PC-9 (cell line): ENCODE measurements at regions not wholly inside any gene's neighbourhood (a gene's known extent, or its start where the extent isn't known, plus 50 kb on each side); places are given as distances from the start of the nearest gene placed in this dataset.
"Not testable (repeated sequence)": the region's sequence is repeated elsewhere in the genome, so short reads cannot be mapped to it uniquely, and the experiment has no call there.

Source experiments
- BruUV-seq: library from RNA; stranded (reverse); fragments of 400-500 nt; replicated peaks from 2 replicates; lab custom pipeline; 2021; lab: Mats Ljungman, UMichigan
- CTCF ChIA-PET: fragments of 300-600 bp; sonication (Branson Sonifier 250); formaldehyde crosslinking; loops from one replicate; lab custom pipeline; 2022; ENCODE audit warnings: antibody characterized with exemption; lab: Charles Lee
- POLR2A ChIA-PET: fragments of 300-600 bp; sonication (Branson Sonifier 250); formaldehyde crosslinking; loops from one replicate; lab custom pipeline; 2022; ENCODE audit warnings: antibody characterized with exemption; ENCODE audit not compliant: unreplicated experiment; lab: Charles Lee
- DNase-seq, 2 experiments: peaks; one replicate each; pipeline versions ENCODE4 v3.0.0 to v3.0.0-alpha.2; 2015 to 2022; ENCODE audit warnings: mixed read lengths in 1 of 2
- H2AFZ ChIP-seq: fragments of 200-600 bp; sonication (generic); 2 replicates; pipeline ENCODE4 v1.8.1; 2017; ENCODE audit warnings: antibody characterized with exemption
- H3F3A ChIP-seq: fragments of 200-600 bp; sonication (generic); 2 replicates; pipeline ENCODE4 v1.8.1; 2017; ENCODE audit warnings: antibody characterized with exemption, mild to moderate bottlenecking, low read depth; ENCODE audit not compliant: insufficient read depth
- H3K27ac ChIP-seq: fragments of 200-600 bp; sonication (generic); 2 replicates; pipeline ENCODE4 v1.6.1; 2016; ENCODE audit warnings: mixed run types
- H3K27me3 ChIP-seq: fragments of 200-600 bp; sonication (generic); 2 replicates; pipeline ENCODE4 v1.6.1; 2016; ENCODE audit warnings: low read depth, mixed run types; ENCODE audit not compliant: insufficient read depth
- H3K36me3 ChIP-seq: fragments of 200-600 bp; sonication (generic); 2 replicates; pipeline ENCODE4 v1.6.1; 2016; ENCODE audit warnings: low read depth, mixed run types
- H3K4me1 ChIP-seq: fragments of 200-600 bp; sonication (generic); replicated peaks from 2 replicates; pipeline ENCODE4 v1.6.1; 2016; ENCODE audit warnings: mixed run types; ENCODE audit not compliant: insufficient read depth
- H3K4me2 ChIP-seq: fragments of 200-600 bp; sonication (generic); 2 replicates; pipeline ENCODE4 v1.6.1; 2017; ENCODE audit warnings: mixed run types
- H3K4me3 ChIP-seq: fragments of 200-600 bp; sonication (generic); 2 replicates; pipeline ENCODE4 v1.6.1; 2016; ENCODE audit warnings: mixed run types
- H3K79me2 ChIP-seq: fragments of 200-600 bp; sonication (generic); 2 replicates; pipeline ENCODE4 v1.6.1; 2017; ENCODE audit warnings: low read depth, mixed run types
- H3K9me2 ChIP-seq: fragments of 200-600 bp; sonication (generic); 2 replicates; pipeline ENCODE4 v1.8.1; 2017; ENCODE audit warnings: mild to moderate bottlenecking; ENCODE audit not compliant: insufficient read depth
- H3K9me3 ChIP-seq: fragments of 200-600 bp; sonication (generic); 2 replicates; pipeline ENCODE4 v1.8.1; 2016; ENCODE audit warnings: low read depth; ENCODE audit not compliant: insufficient read depth
- H4K20me1 ChIP-seq: fragments of 200-600 bp; sonication (generic); 2 replicates; pipeline ENCODE4 v1.8.1; 2017; ENCODE audit not compliant: insufficient read depth
- EZH2 ChIP-seq: fragments of 200-600 bp; sonication (generic); IDR thresholded peaks from 2 replicates; pipeline ENCODE4 v1.8.0; 2017; ENCODE audit warnings: antibody characterized with exemption, low read depth
- intact Hi-C: fragments of 100-400 bp; cut with micrococcal nuclease; formaldehyde crosslinking; loops from one replicate; pipeline ENCODE4 v1.10.0; 2022; ENCODE audit not compliant: unreplicated experiment
- TF ChIP-seq, protein P1 (sequence below): fragments of 200-600 bp; sonication (generic); conservative IDR thresholded peaks from 2 replicates; pipeline ENCODE4 v1.6.1; 2017; ENCODE audit warnings: mixed run types, antibody characterized with exemption, mild to moderate bottlenecking, moderate library complexity

DNA sequence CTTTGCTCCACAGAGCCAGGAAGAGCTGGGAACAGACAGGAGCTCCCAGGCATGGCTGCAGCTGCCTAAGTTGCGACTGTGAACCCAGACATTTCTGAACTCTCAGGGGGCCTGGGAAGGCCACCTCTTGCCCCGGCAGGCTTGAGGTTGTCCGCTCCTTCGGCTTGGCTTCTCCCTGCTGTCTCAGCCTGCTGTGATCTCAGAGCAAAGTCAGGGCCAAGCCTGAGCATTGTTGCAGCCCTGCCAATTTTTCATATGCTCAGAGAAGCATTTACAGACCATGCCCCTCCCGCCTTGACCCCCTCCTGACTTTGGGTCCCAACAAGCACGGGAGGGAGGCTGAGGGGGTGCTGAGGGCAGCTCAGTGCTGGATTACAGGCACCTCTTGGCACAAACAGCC lies 1439.1 kb upstream of the FLRT2 start:
- no peak overlapping the region for H3K27ac ChIP-seq
- ChIA-PET CTCF (no interaction called here), POLR2A (no interaction called here)
- H3K9me2 ChIP-seq, result no peaks in the 10 kb centered on the region
- H3K4me2 ChIP-seq, result no peak overlapping the region
- H3K9me3 ChIP-seq, result no peaks in the 10 kb centered on the region
- H3K4me1 ChIP-seq, result no peaks in the 10 kb centered on the region
- TF ChIP-seq, protein P1, sequence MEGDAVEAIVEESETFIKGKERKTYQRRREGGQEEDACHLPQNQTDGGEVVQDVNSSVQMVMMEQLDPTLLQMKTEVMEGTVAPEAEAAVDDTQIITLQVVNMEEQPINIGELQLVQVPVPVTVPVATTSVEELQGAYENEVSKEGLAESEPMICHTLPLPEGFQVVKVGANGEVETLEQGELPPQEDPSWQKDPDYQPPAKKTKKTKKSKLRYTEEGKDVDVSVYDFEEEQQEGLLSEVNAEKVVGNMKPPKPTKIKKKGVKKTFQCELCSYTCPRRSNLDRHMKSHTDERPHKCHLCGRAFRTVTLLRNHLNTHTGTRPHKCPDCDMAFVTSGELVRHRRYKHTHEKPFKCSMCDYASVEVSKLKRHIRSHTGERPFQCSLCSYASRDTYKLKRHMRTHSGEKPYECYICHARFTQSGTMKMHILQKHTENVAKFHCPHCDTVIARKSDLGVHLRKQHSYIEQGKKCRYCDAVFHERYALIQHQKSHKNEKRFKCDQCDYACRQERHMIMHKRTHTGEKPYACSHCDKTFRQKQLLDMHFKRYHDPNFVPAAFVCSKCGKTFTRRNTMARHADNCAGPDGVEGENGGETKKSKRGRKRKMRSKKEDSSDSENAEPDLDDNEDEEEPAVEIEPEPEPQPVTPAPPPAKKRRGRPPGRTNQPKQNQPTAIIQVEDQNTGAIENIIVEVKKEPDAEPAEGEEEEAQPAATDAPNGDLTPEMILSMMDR, result no peak
- no peak for TF ChIP-seq EZH2
- no peaks in the 10 kb centered on the region for H3K36me3 ChIP-seq
- H3K27me3 ChIP-seq, result no peaks in the 10 kb centered on the region
- H2AFZ ChIP-seq, result no peak overlapping the region
- DNase-seq, result no peak
- H3K79me2 ChIP-seq, result no peaks in the 10 kb centered on the region
- intact Hi-C loops, result no loop called here
- no peaks in the 10 kb centered on the region for H4K20me1 ChIP-seq
- BruUV-seq, result no TSS peak
- no peak overlapping the region for H3K4me3 ChIP-seq
- no peaks in the 10 kb centered on the region for H3F3A ChIP-seq

GRCh38 chr14:84095681-84096080 lies 1434.3 kb upstream of the FLRT2 start:
- Histone ChIP-seq H3K4me2 (no peak overlapping the region), H3K9me3 (no peaks in the 10 kb centered on the region), H3K27ac (no peak overlapping the region), H3K36me3 (no peaks in the 10 kb centered on the region), H3K4me1 (no peaks in the 10 kb centered on the region), H4K20me1 (no peaks in the 10 kb centered on the region), H2AFZ (no peak overlapping the region), H3K79me2 (no peaks in the 10 kb centered on the region), H3K27me3 (no peaks in the 10 kb centered on the region), H3K9me2 (no peaks in the 10 kb centered on the region), H3K4me3 (no peak overlapping the region), H3F3A (no peaks in the 10 kb centered on the region)
- TF ChIP-seq, protein P1, result no peak
- no peak for TF ChIP-seq EZH2
- ChIA-PET POLR2A (no interaction called here), CTCF (no interaction called here)
- BruUV-seq, result no TSS peak
- no peak for DNase-seq
- intact Hi-C loops, result no loop called here

DNA sequence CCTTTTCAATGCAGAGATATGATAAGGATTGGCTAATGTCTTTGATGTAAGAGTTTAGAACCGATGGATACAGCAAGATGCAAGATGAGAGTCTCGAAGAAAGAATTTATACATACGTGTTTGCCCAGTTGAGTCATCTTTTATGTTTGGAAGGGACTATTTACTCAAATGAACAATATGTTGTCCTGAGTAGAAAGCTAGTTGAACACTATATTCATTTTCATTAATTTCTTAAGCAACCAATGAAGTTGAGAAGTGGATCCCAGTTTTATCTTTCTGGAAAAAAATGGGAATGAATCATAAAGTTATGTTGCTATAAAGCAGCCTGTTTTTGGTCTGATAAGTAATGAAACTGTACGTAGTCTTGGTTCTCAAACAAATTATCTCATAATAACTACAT lies 1431.7 kb upstream of the FLRT2 start:
- no peaks in the 10 kb centered on the region for H3K36me3 ChIP-seq
- no peak overlapping the region for H3K27ac ChIP-seq
- no peaks in the 10 kb centered on the region for H3K79me2 ChIP-seq
- H3K27me3 ChIP-seq, result no peaks in the 10 kb centered on the region
- no peak overlapping the region for H3K4me2 ChIP-seq
- CTCF ChIA-PET, result no interaction called here
- H3F3A ChIP-seq, result no peaks in the 10 kb centered on the region
- no peak overlapping the region for H3K4me3 ChIP-seq
- TF ChIP-seq EZH2, result no peak
- TF ChIP-seq, protein P1, result no peak
- no peak for DNase-seq
- H4K20me1 ChIP-seq, result no peaks in the 10 kb centered on the region
- no peaks in the 10 kb centered on the region for H3K4me1 ChIP-seq
- POLR2A ChIA-PET, result no interaction called here
- no TSS peak for BruUV-seq
- intact Hi-C loops, result no loop called here
- no peak overlapping the region for H2AFZ ChIP-seq
- no peaks in the 10 kb centered on the region for H3K9me3 ChIP-seq
- no peaks in the 10 kb centered on the region for H3K9me2 ChIP-seq

- CTCF ChIA-PET, intact Hi-C loops, H4K20me1 ChIP-seq, H3K36me3 ChIP-seq, H3K9me2 ChIP-seq, H3K4me2 ChIP-seq, DNase-seq, BruUV-seq, H3K79me2 ChIP-seq, H3K27ac ChIP-seq, H3K4me3 ChIP-seq, H3K4me1 ChIP-seq, H3K9me3 ChIP-seq, H3F3A ChIP-seq, H3K27me3 ChIP-seq, H2AFZ ChIP-seq, POLR2A ChIA-PET: not testable (repeated sequence)
Measured at GRCh38 chr14:84099560-84099959, 1430.4 kb upstream of the FLRT2 start.
